OCI-LY3 (cell line): ENCODE measurements at regions not wholly inside any gene's neighbourhood (a gene's known extent, or its start where the extent isn't known, plus 50 kb on each side); places are given as distances from the start of the nearest gene placed in this dataset.

Experiments used
- CTCF ChIP-seq: fragments of 200-600, 300-600 bp; sonication (generic); IDR thresholded peaks from 2 replicates; pipeline ENCODE4 v1.5.1; 2014; ENCODE audit warnings: antibody characterized with exemption, low read length, low read depth
- EZH2phosphoT487 ChIP-seq: fragments of 200-600 bp; shearing (Covaris generic); IDR thresholded peaks from 2 replicates; pipeline ENCODE4 v1.6.1; 2018; ENCODE audit warnings: antibody characterized with exemption, mixed run types, low read depth

- TF ChIP-seq CTCF (no peak), EZH2phosphoT487 (no peak)
These were observed 357.6 kb downstream of the BRD1 start for GRCh38 chr22:49469896-49470740.
